Putamen (tissue), 1 donor: ENCODE measurements at regions not wholly inside any gene's neighbourhood (a gene's known extent, or its start where the extent isn't known, plus 50 kb on each side); places are given as distances from the start of the nearest gene placed in this dataset.

Experiments used
- DNase-seq: peaks from one replicate; pipeline ENCODE4 v3.0.0-alpha.2; 2016; ENCODE audit warnings: low spot score

DNA sequence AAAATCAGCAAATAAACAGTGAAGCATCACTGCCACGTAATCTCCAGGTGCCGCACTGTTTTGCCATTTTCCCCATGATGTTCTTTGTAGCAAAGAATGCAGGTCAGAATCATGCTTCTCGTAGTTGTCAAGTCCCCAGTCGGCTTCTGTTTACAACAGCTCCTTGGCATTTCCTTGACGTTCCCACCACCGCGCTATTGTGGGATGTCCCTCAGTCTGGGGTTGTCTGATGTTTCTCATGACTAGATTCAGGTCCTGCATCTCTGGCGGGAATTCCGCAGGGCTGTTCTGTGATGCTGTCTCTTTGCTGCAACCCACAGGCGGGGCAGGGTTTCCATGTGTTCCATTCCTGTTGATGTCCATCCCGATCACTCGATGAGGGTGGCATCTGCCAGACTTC, 117.9 kb upstream of the SMAD3 start:
- no peak for DNase-seq

DNA sequence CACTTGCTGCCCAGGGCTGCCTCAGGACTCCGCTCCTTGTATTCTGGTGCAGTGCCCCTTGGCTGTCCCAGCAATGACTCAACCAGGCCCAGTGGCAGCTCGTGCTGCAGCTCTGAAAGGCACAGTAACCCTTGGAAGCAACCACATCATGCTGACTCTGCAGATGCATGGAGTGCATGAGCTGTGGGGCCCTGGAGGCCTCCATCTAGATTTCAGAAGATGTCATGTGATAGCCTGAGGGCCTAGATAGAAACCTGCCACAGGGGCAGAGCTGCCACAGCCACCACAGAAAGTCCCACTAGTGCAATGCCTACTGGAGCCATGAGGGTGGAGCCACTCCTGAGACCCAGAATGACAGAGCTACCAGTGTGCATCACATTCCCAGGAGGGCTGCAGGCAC, 117.1 kb upstream of the SMAD3 start:
- no peak for DNase-seq

DNA sequence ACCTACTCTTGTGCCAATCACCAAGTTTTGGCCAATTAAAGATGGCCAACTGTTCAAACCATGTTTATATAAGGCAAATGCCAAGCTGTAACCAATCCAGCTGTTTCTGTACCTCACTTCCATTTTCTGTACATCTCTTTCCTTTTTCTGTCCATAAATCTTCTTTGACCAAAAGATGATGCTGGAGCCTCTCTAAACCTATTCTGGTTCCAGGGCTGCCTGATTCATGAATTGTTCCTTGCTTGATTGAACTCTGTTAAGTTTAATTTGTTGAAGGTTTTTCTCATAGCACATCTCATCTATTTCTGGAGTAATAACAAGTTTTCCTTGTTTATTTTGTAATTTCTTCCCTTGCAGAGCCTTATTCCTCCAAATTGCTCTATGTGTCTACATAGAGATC, 115.3 kb upstream of the SMAD3 start:
- no peak for DNase-seq

DNA sequence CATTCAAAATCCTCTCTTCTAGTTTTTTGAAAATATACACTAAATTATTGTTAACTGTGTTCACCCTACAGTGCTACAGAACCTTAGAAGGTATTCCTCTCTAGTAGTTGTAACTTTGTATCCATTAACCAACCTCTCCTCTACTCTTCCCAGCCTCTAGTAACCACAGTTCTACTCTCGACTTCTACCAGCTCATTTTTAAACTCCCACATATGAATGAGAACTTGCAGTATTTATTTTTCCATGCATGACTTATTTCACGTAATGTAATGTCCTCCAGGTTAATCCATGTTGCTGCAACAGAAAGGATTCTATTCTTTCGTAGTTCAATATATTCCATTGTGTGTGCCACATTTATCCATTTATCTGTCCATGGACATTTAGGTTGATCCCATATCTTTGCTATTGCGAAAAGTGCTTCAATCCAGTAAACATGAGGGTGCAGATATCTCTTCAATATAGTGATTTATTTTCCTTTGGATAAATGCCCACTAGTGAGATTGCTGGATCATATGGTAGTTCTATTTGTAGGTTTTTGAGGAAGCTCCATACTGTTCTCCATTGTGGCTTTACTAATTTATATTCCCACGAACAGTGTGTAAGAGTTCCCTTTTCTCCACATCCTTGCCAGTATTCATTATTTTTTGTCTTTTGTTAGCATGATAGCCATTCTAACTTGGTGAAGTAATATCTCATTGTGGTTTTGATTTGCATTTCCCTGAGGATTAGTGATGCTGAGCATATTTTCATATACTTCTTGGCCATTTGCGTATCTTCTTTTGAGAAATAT, 113.7 kb upstream of the SMAD3 start:
- DNase-seq, result no peak

GRCh38 chr15:66952756-66953522, 112.5 kb upstream of the SMAD3 start:
- no peak for DNase-seq

- DNase-seq, result no peak
These were observed 111.7 kb upstream of the SMAD3 start for GRCh38 chr15:66953523-66954229.

DNA sequence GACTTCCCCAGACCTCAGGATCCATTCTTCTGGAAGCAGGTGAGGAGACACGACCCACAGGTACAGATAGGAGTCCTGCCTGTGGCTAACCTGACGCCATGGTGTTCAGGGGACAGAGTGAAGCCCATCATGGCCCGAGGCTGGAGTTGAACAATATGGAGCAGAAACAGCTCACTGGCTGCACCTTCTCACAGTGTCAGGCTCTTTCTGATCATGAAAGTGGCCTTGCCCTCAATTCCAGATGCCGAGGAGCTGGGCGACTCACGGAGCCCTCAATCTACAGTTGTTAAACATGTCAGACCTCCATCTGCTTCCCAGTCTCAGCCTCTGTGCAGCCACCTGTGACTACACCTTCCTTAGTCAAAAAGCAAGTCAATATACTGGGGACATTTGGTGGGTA, 110.8 kb upstream of the SMAD3 start:
- no peak for DNase-seq

GRCh38 chr15:66955001-66955516, 110.3 kb upstream of the SMAD3 start:
- no peak for DNase-seq

DNA sequence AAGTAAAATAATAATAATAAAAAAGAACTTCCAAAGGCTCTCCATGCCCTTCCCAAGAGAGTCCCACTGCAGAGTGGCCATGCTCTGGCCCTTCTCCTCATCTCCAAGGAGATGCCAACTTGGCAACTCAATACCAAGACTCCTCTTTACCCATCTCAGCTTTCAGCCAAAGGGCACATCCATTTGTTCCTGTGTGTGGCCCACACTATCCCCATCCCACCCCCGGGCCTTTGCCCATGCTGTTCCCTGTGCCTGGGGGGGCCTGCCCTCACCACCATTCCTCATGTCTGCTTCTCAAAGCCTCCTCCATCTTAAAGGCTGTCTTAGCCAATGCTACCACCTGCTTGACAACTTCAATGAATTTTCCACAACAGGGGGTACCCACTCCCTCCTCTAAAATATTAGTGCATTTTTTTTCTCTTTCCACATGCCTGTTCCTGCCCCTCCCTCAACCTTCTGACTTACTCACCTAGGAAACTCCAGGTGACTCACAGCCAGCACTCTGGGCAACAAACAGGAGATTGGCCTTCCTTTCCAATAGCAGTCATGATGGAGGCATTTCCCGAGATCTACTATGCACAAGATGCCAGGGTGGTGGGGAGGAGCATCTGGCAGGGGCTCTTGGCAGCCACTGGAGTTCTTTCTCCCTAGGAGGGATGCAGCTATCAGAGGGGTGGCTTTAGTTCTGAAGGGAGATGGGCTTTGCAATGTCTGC, 109.4 kb upstream of the SMAD3 start:
- no peak for DNase-seq

DNA sequence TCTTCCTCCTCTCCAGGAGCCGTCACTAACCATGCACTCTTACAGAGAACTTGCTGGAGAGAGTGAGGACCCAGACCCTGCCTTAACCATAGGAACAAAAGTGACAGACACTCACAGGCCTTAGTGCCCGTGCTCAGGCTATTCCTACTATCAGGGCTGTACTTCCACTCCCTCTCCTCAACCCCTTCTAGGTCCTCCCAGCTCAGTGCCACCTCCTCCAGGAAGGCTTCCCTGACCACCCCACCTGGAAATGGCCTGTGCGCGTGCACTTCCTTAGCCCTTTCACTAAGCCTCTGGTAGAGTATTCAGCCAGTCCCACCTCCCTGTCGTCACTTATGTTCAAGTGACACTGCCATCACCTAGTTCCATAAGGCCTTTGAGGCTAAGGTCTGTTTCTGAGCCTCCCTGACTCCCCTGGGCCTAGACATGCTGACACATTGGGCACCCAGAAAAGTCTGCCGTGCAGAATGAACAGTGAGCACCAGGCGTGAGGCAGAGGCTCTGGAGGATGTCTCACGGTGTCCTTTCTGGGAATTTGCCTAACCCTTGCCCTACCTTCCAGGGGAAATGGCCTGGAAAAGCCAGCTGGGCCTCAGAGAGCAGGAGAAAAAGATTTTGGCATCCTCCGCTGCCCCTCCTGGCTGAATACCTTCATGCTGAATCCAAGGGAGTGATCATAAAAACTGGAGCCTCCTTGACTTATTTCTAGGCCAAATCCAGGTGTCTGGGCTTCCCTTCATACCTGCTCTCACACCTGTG, 108.6 kb upstream of the SMAD3 start:
- DNase-seq, result no peak

GRCh38 chr15:66957431-66957720, 108.0 kb upstream of the SMAD3 start:
- DNase-seq, result no peak

- no peak for DNase-seq
These were observed 106.3 kb upstream of the SMAD3 start for GRCh38 chr15:66959066-66959465.

DNA sequence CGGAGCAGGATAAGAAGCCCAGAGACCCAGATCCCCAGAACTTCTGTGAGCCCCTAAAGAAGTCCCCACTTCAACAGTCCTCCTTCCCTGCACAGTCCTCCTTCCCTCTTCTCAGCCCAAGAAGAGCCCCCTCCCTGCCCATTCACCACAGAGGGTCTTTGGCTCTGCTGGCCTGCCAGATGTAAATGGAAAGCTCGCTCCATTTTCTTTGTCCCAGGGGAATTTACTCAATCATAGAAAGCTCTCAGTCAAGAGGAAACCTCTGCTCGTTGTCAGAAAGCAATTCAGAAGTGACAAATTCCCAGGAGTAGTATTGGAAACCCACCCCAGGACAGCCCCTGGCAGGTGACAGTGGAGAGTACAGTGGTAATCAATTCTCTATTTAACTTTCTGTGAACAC, 105.5 kb upstream of the SMAD3 start:
- no peak for DNase-seq

- no peak for DNase-seq
These were observed 104.9 kb upstream of the SMAD3 start for GRCh38 chr15:66960519-66960918.

DNA sequence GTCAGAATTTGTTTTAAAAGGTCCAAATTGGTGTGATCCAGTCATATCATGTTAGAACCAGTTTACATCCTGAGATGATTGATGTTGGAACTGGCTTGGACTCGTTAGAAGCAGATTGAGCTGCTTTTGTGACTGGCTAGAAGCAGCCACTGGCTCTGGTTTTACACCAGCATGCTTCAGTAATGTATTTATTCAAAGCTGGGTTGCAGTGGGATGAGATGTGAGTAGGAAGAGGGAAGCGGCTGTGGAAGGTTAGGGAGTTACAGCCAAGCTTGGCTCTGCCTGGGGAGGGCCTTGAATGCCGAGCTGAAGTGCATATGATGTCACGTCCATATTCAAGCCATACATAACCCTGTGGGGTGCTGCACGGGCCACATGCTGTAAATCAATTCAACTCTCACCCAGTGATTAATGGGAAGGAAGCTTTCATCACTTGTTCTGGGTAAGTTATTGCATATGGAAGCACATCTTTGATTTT, 104.0 kb upstream of the SMAD3 start:
- DNase-seq, result no peak

DNA sequence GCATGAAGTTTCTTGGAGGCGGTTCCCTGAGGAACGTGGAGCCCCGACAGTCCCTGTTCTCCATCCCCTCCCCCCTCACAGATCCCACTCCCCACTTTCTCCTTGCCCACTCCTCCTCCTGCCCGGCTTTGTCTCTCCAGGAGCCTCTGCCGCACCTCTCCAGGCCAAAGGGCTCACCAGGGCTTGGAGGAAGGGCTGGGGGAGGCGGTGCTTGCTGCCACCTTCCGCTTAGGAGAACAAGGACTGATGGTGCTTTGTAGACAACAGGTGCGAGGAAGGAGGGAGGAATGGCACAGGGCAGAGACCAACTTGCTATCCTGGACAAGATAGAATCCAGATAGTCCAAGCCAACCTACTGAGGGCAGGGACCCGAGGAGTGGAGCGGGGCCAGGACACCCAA, 103.5 kb upstream of the SMAD3 start:
- no peak for DNase-seq

- DNase-seq, result no peak
These were observed 102.9 kb upstream of the SMAD3 start for GRCh38 chr15:66962522-66962921.

GRCh38 chr15:66963084-66963483, 102.3 kb upstream of the SMAD3 start:
- no peak for DNase-seq

DNA sequence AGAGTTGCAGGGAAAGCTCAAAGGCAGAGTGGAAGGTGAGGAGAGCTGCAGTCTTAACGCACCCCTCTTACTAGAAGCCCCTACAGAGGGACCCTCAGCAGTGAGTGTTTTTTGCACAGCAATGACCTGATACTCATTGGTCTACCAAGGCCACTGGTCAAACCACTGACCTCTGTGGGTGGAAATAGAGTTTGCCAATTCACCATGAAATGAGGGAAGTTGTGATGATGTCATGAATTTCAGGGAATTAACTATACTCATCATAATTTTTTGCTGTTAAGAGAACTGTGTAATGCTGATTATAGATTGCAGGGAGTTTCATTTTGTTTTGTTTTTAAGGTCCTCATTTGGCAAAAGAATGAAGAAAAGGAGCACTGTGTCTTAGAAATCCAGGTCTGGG, 101.7 kb upstream of the SMAD3 start:
- DNase-seq, result no peak

- no peak for DNase-seq
These were observed 101.2 kb upstream of the SMAD3 start for GRCh38 chr15:66964111-66964738.

DNA sequence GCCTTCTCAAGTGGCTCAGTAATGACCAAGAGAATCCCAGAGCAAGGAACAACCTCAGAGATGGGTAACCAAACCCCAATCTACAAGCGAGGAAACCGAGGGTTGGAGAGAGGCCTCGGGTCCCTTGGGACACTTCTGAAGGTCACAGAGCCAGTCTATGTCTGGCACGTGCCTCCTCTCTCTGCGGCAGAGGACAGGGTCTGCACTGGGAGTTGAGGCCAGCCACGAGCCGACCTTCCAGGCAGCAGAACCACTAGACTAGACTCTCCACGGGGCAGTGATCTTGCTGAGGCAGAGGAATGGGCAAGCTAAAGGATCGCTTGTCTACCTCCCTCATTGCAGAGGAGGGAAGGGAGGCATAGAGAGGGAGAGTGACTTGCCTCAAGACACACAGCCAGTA, 100.6 kb upstream of the SMAD3 start:
- DNase-seq, result no peak
